HG02973 (cell line): ENCODE measurements at regions not wholly inside any gene's neighbourhood (a gene's known extent, or its start where the extent isn't known, plus 50 kb on each side); places are given as distances from the start of the nearest gene placed in this dataset.
"Not testable (repeated sequence)": the region's sequence is repeated elsewhere in the genome, so short reads cannot be mapped to it uniquely, and the experiment has no call there.

Experiments used
- ATAC-seq: cut with Tn5 transposase; IDR thresholded peaks from one replicate; pipeline ENCODE4 v1.9.1; 2021; ENCODE audit warnings: moderate library complexity; ENCODE audit not compliant: unreplicated experiment

DNA sequence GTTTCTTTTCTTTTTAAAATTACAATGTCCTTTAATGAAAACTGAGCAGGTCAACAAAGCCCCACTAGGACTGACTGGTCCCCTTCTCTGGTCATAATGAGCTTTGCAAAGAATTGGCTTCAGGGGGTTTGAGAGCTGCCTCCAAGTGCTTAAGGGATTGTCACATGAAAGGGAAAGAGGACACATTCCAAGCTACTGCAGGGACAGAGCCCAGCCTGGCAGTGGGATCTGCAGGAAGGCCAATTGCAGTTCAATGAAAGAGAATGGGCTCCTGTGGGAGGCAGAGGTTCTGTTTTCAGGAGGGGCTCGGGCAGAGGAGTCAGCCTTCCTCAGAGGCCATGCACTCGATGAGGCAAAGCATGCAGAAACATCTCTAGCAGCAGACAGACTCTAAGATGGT, 84.1 kb upstream of the ACKR3 start:
- no peak for ATAC-seq

DNA sequence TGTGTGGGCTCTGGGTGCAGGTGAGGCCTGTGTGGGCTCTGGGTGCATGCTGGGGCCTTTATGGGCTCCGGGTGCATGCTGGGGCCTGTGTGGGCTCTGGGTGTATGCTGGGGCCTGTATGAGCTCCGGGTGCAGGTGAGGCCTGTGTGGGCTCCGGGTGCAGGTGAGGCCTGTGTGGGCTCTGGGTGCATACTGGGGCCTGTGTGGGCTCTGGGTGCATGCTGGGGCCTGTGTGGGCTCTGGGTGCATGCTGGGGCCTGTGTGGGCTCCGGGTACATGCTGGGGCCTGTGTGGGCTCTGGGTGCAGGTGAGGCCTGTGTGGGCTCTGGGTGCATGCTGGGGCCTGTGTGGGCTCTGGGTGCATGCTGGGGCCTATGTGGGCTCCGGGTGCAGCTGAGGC, 80.5 kb upstream of the ACKR3 start:
- ATAC-seq, result not testable (repeated sequence)

DNA sequence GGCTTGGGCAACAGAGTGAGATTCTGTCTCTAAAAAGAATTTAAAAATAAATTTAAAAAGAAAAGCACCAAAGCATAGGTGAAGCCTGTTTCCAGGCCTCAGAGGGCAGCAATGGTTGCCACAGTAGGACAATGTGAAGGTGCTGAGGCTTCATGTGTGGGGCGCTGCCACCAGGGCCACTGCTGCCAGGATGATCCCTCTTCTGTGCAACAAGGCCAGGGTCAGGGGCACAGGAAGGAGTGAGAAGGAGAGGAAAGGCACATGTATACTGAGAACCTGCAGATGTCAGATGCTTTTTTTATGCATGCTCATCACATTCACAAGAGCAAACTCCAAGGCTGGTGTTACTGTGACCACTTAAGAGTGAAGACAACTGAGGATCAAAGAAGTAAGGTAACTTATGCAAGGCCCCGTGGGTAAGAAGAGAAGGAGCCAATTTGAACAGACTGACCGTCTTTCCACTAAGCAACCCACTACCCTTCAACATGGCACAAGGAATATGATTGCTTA, 79.7 kb upstream of the ACKR3 start:
- no peak for ATAC-seq

- ATAC-seq, result no peak
Measured at GRCh38 chr2:236496340-236496739, 73.3 kb upstream of the ACKR3 start.

GRCh38 chr2:236498369-236498768, 71.3 kb upstream of the ACKR3 start:
- ATAC-seq, result no peak

DNA sequence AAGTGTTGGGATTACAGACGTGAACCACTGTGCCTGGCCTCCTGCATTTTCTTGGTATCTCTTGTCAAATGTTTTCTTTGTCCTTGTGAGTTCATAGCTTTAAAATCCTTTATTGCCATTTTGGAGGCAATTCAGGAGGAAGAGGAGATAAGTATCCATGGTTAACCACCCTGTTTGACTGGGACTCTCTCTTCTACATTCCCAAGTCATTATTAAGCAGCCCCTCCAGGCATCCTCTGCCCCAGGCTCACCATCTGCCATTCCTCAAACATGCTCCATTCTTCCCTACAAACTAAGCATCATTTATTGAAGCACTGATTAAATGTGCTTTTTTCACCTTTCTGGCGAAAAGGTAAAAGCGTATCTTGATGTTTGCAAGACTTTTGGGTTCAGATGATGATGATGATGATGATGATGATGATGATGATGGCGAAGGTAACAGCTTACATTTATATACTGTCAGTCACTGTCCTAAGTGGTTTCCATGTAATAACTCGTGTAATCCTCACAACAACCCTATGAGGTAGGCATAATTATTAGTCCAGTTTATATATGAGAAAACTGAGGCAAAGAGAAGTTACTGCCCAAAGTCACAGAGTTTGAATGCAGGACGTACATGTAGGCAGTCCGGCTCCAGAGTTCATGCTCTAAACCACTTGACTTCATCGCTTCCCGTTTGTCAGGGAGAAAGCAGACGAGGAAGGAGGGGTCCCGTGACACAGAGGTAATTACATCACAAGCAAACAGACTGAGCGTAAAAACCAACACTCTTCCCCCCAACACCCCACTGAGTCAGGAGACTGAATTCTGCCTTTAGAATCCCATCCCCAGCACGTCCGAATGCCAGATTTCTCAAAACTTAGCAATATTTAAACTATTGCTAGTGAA, 69.7 kb upstream of the ACKR3 start:
- no peak for ATAC-seq

DNA sequence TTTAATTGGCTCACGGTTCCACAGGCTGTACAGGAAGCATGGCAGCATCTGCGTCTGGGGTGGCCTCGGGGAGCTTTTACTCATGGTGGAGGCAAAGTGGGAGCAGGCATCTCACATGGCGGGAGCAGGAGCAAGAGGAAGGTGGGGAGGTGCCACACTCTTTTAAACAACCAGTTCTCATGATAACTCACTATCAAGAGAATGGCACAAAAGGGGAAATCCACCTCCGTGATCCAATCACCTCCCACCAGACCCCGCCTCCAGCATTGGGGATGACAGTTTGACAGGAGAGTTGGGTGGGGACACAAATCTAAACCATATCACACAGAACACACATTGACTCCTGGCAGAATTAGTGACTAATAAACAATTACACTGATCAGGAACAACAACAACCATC, 68.6 kb upstream of the ACKR3 start:
- no peak for ATAC-seq

DNA sequence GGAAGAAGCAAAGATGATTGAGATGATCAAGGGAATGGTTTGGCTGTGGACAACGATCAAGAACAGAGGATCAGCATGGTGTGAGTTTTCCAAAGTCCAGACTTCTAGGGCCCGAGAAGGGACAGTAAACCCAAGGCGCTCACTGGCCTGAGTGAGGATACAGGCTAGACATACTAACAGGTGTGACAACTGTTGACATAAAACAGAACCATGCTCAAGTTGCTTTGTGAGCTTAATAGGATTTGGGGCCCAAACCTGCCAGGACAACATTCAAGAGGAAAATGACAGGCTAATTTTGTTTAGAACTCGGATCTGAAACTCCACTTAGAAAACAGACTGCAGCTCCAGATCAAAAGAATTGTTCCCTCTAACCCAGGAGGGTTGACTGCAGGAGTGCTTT, 68.1 kb upstream of the ACKR3 start:
- ATAC-seq, result no peak

GRCh38 chr2:236503100-236503499, 66.5 kb upstream of the ACKR3 start:
- no peak for ATAC-seq

- ATAC-seq, result no peak
Measured at GRCh38 chr2:236503583-236503982, 66.0 kb upstream of the ACKR3 start.

DNA sequence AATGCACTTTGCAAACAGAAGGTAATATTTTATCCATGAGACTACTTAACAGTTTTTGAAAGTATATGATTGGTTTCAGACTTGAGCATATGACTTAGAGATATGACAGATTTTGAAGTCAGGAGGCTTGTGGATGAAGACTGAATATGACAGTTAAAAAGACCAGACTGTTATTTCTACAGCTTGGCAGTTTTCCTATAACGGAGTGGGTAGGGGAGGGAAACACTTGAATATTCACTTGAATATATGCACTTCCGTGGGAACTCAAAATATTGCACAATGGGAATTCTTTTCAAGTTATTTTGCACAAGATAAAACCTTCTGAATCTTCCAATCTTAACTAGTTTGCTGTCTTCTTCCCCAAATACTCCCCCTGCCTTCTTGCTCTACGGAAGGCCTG, 64.6 kb upstream of the ACKR3 start:
- no peak for ATAC-seq

- no peak for ATAC-seq
Measured at GRCh38 chr2:236505648-236506047, 64.0 kb upstream of the ACKR3 start.

DNA sequence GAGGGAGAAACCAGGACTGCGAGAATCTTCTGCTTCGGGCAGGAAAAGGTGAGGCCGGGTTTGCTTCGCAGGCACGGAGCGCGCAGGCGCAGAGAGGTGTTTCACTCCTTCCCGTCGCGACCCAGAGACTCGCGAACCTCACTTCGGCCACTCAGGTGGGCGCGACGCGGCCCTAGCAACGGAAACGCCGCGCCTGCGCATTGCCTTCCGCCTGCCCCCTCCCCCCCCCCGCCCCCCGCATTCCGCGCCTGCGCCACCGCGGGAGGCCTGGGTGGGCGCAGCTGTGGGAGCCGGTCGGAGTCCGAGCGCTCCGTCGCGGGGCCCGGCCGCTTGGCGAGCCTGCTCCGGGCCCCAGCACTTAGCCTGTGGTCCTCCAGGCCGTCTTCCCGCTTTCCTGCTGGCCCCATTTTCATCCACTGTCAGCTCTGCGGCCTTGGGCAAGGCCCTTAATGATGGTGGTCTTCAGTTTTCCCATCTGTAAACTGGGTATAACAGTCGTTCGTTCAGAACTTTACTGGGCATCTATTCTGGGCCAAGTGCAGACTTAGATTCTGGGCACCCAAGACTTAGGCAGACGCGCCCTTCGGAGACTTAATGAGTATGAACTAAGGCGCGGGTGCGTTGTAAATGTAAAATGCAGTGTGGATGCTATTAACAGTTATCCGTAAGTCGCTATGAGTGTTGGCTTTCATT, 62.1 kb upstream of the ACKR3 start:
- no peak for ATAC-seq

- ATAC-seq, result no peak
Measured at GRCh38 chr2:236508466-236508865, 61.2 kb upstream of the ACKR3 start.

DNA sequence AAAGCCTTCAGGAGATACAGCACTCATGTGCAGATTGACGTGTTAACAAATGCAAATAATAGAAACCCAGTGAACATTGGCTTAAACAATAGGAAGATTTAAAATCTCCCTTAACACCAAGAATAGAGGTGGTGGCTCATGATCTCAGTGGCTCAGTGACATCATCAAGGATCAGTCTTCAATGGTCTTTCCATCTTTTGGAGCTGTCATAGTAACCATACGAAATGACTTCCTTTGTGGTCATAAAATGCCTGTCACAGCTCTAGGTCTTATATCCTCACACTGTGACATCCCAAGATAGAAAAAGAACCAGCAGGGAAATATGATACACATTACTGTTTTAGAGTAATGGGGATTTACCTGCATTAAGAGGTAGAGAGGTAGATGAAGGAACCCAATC, 59.6 kb upstream of the ACKR3 start:
- no peak for ATAC-seq

GRCh38 chr2:236511266-236511665, 58.4 kb upstream of the ACKR3 start:
- ATAC-seq, result no peak

GRCh38 chr2:236512267-236512666, 57.4 kb upstream of the ACKR3 start:
- ATAC-seq, result no peak

DNA sequence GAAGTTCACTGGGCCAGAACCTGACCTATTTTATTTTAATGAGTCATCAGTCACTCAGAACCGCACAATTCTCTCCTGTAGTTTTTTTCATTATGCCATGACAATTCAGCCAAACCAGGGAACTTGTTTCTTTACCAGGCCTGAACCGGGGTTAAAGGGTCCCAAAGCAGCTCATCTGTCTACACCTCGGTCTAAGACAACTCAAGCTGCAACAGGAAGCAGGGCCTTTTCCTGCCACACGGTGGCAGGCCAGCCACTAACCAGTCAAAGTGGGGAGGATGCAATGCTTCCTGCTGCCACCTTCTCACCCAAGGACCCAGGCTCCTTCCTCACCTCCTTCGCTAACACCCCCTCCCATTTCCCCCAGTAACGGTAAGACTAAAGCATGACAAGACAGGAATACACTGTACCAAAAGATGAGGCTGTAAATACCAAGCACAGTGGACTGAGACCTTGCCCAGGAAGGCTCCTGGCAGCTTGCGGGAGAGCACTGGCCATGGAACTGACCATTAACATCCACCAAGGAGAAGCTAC, 56.7 kb upstream of the ACKR3 start:
- ATAC-seq, result peak; percentile 84

DNA sequence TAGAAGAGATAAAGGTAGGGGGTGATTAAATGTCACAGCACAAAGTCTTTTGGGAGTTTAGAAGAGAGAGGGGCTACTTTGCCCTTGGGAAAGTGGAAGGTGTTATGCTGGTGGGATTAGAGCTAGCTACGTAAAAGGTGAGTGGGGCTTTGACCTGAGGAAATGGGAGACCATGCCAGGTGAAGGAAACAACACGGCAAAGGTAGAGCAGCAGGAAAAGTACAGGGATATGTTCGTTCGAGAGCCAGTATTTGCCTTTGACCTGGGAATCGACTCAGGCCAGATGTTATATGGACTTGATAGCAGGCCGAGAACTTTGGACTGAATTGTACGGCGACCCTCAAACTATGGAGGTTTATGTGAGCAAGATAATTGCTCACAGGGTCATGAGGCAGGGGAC, 55.7 kb upstream of the ACKR3 start:
- no peak for ATAC-seq

- ATAC-seq, result no peak
Measured at GRCh38 chr2:236516708-236517107, 52.9 kb upstream of the ACKR3 start.

- no peak for ATAC-seq
Measured at GRCh38 chr2:236517251-236518031, 52.2 kb upstream of the ACKR3 start.
